ENCODE measurements at regions not wholly inside any gene's neighbourhood (a gene's known extent, or its start where the extent isn't known, plus 50 kb on each side); places are given as distances from the start of the nearest gene placed in this dataset.

DNA sequence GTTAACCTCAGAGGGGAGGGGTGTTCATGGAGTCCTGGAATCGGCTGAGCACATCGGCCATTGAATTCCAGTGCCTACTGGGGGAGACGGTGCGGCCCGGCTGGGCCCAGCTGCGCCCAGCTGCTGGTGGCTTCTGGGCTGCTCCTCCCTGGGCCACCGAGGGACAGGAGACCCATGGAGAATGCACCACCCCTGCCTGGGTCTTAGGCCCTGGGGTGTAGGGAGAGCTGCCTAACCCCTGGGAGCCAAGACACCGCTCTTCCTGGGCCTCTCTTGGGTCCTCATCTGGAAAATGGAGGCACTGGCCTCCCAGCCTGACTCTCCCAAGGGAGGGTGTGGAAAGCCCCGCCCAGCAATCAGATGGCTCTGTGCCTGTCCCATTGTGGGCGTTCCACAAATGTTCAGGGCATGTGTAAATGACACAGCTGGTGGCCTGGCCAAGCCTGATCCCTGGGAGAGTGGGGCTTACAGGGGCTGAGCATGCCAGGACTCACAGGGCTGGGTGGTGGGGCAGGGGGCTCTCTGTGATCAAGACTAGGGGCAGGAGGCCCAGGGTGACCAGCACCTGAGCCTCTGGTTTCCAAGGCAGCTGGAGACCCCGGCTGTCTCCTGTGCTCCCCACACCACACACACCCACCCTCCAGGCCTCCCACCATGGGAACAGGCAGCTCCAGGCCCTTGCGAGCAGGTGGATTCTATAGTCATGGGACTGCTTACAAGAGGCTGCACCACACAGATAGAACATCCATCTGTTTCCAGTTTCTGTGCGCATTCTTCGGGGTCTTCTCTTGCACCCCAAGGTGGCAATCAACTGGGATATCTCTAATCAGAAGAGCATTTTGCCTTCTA lies 150.9 kb downstream of the URI1 start:
- no peak for TF ChIP-seq POLR2A (IDR thresholded peaks at IDR 0.05)
- TF ChIP-seq, protein P1, sequence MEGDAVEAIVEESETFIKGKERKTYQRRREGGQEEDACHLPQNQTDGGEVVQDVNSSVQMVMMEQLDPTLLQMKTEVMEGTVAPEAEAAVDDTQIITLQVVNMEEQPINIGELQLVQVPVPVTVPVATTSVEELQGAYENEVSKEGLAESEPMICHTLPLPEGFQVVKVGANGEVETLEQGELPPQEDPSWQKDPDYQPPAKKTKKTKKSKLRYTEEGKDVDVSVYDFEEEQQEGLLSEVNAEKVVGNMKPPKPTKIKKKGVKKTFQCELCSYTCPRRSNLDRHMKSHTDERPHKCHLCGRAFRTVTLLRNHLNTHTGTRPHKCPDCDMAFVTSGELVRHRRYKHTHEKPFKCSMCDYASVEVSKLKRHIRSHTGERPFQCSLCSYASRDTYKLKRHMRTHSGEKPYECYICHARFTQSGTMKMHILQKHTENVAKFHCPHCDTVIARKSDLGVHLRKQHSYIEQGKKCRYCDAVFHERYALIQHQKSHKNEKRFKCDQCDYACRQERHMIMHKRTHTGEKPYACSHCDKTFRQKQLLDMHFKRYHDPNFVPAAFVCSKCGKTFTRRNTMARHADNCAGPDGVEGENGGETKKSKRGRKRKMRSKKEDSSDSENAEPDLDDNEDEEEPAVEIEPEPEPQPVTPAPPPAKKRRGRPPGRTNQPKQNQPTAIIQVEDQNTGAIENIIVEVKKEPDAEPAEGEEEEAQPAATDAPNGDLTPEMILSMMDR (IDR thresholded peaks at IDR 0.05), result no peak
- no peak for DNase-seq (ENCODE audit: low spot score in 2 of 2)
- intact Hi-C loops (cut with DNase I; ENCODE audit: low total_unique reads), result no loop called here
- 84 to 86% methylated on average over 13 to 14 of the region's 14 CpGs for WGBS, 2 donors
- H3K4me3 ChIP-seq (ENCODE audit: low read depth, poor library complexity, severe bottlenecking), result no peak overlapping the region

DNA sequence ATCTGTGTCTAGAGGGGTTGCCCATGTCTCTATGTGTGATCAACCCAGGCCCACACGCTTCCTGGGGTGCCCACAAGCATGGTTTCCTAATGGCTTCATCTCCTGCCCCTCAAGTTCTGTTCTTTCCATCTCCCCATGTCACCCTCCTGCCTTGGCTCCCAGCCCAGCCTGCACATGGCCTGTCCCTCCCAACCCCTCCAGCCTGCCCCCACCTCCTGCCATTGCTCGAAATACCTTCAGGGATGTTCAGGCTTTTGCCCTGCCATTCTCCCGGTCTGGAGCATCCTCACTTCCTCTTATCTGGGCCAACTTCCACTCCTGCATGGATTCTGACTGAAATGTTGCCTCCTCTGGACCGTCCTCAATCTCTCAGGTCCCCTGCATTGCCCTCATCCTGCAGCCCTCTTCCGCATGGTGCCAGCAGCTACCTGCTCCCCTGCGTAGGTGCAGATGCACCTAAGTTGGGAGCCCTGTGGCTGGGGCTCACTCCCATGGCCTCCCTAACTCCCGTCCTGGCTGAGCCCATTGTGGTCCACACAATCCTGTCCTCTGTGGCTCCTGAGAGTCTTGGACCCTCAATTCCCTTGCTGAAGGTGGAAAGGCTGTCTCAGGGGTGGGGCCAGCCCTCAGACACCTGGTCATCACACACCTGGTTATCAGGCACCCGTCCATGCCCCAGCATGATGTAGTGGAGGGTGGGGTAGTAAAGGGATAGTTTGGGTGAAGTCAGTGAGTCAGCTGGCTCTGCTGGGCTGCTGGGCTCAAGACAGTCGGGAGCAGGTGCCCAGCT lies 152.1 kb downstream of the URI1 start:
- 84 to 88% methylated on average over 8 of the region's 9 CpGs for WGBS, 2 donors
- H3K4me3 ChIP-seq (ENCODE audit: low read depth, poor library complexity, severe bottlenecking), result no peak overlapping the region
- TF ChIP-seq, protein P1 (IDR thresholded peaks at IDR 0.05), result no peak
- TF ChIP-seq POLR2A (IDR thresholded peaks at IDR 0.05), result no peak
- intact Hi-C loops (cut with DNase I; ENCODE audit: low total_unique reads), result no loop called here
- no peak for DNase-seq (ENCODE audit: low spot score in 2 of 2)

DNA sequence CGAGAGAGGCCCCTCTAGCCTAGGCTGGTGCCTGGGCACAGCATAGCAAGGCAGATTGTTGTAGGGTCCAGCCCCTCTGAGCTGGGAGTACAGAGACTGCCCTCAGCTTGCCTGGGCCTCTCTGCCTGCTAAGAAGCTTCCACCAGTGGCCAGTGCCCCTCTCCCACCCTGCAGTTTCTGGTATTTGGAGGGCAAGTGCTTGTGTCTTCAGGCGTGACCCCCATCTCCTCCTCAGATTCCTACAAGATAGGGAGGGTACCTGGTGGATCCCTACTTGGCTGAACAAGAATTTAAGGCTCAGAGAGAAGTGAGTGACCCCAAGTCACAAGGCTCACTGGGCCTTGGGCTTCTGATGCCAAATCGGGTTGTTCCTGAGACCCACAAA lies 152.7 kb downstream of the URI1 start:
- intact Hi-C loops (cut with DNase I; ENCODE audit: low total_unique reads), result no loop called here
- 91 to 93% methylated on average over 2 to 3 of the region's 3 CpGs for WGBS, 2 donors
- no peak for DNase-seq (ENCODE audit: low spot score in 2 of 2)
- H3K4me3 ChIP-seq (ENCODE audit: low read depth, poor library complexity, severe bottlenecking), result no peak overlapping the region
- TF ChIP-seq, protein P1 (IDR thresholded peaks at IDR 0.05), result no peak
- no peak for TF ChIP-seq POLR2A (IDR thresholded peaks at IDR 0.05)

DNA sequence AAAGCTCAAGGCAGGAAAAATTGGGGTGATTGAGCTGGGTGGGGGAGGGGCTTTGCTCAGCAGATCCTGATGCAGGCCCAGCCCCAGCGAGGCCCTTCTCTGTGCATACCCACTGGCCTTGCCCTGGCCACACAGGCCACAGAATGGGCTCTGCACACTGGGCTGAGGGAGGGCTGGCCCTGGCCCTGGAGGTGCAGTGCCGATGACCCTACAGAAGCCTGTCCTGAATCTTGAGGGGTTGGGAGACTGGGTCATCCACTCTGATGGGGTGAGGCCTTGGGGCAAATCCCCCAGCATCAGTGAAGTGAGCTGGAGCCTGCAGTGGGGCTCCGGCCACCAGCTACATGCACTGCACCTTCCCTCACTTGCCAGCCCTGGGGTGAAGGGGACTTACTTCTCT lies 153.1 kb downstream of the URI1 start:
- TF ChIP-seq, protein P1 (IDR thresholded peaks at IDR 0.05), result no peak
- no peak for TF ChIP-seq POLR2A (IDR thresholded peaks at IDR 0.05)
- no peak overlapping the region for H3K4me3 ChIP-seq (ENCODE audit: low read depth, poor library complexity, severe bottlenecking)
- no peak for DNase-seq (ENCODE audit: low spot score in 2 of 2)
- WGBS, 2 donors, result 90 to 93% methylated on average over 2 to 3 of the region's 3 CpGs
- intact Hi-C loops (cut with DNase I; ENCODE audit: low total_unique reads), result no loop called here

DNA sequence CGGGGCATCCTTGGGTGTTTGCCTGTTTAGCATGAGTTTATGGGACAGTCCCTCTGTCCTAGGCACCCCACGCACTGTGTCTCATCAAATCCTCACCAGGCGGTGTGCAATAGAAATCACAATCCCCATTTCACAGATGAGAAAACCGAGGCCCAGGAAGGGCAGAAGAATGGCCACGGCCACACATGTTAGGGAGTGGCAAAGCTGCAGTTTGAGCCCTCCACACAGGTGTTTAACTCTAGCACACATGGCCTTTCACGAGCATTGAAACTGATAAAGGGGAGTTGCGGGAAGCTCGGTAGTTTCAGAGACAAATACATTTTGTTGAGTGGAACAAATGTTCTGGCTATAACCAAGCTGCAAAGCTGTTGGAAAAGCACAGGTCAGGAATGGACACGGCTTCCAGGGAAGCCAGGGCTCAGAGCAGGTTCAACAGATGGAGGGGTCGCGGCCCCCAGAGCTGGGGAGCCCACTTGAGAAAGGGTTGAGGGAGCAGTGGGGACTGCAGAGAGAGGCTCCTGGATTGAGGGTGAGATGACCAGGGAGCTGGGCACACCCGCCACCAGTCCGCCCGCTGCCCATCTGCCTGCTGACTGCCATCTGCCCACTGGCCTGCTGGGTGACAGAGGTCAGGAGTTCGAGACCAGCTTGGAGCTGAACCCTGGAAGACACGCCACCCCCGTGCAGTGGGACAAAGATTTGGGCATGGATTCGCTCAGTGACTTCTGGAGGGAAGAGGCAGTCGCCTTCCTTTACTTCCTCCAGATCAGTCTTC lies 154.7 kb downstream of the URI1 start:
- DNase-seq (ENCODE audit: low spot score in 2 of 2), result no peak
- no peak overlapping the region for H3K4me3 ChIP-seq (ENCODE audit: low read depth, poor library complexity, severe bottlenecking)
- intact Hi-C loops (cut with DNase I; ENCODE audit: low total_unique reads), result no loop called here
- no peak for TF ChIP-seq POLR2A (IDR thresholded peaks at IDR 0.05)
- TF ChIP-seq, protein P1 (IDR thresholded peaks at IDR 0.05), result no peak
- WGBS, 2 donors, result 89 to 90% methylated on average over 16 to 19 of the region's 19 CpGs

Data from lower leg skin (tissue), 4 donors.